OCI-LY1 (cell line): ENCODE measurements at regions not wholly inside any gene's neighbourhood (a gene's known extent, or its start where the extent isn't known, plus 50 kb on each side); places are given as distances from the start of the nearest gene placed in this dataset.

ENCODE experiments used
- EZH2 ChIP-seq: fragments of 200-600 bp; sonication (generic), shearing (Covaris generic); IDR thresholded peaks from 2 replicates; pipeline ENCODE4 v1.8.0; 2017; ENCODE audit warnings: borderline replicate concordance, mixed run types, mild to moderate bottlenecking, antibody characterized with exemption, low read length, moderate library complexity, mixed read lengths
- TF ChIP-seq, protein P1 (sequence below): fragments of 200-600 bp; sonication (generic), shearing (Covaris generic); IDR thresholded peaks from 2 replicates; pipeline ENCODE4 v1.5.1; 2017; ENCODE audit warnings: mild to moderate bottlenecking, antibody characterized with exemption, low read length, moderate library complexity, mixed read lengths

DNA sequence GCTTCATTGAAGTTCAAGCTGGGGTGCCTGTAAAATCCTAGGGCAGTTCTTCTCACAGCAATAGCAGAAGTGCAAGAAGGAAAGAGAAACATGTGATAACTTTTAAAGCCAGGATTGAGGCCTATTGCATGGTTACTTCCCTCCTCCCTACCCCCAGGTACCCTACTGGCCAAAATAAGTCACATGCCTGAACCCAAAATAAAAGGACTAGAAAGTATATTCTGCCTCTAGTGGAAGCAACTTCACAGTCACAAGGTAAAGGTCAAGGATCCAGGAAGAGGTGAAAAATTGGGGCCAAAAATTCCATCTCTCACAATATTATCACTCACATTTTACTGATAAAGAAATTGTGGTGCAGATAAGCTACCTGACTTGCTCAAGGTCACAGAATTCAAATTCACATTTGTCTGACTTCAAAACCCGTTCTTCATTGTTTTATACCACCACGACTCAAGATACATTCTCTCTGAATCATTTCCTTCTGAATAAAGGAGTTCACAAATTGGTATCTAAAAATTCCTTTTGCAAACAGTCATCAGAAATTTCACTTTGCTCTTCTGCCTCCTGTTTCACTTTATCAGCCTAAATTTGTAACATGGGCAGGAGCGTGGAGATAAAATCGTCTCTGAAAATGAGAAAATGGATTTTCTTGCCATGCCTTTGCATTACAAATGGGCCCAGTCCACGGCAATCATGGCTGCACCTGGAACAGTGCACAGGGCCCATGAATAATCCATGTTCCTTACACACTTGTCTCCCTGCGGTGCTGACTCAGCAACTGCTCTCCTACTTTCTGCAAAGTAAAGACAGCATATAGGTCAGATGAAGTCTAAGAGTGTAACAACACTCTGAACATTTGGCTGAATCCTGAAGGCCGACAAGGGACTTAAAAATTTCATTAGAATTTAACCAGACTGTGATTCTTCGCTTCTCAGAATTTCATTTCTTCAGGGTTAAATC, 485.3 kb upstream of the NFIA start:
- TF ChIP-seq, protein P1, sequence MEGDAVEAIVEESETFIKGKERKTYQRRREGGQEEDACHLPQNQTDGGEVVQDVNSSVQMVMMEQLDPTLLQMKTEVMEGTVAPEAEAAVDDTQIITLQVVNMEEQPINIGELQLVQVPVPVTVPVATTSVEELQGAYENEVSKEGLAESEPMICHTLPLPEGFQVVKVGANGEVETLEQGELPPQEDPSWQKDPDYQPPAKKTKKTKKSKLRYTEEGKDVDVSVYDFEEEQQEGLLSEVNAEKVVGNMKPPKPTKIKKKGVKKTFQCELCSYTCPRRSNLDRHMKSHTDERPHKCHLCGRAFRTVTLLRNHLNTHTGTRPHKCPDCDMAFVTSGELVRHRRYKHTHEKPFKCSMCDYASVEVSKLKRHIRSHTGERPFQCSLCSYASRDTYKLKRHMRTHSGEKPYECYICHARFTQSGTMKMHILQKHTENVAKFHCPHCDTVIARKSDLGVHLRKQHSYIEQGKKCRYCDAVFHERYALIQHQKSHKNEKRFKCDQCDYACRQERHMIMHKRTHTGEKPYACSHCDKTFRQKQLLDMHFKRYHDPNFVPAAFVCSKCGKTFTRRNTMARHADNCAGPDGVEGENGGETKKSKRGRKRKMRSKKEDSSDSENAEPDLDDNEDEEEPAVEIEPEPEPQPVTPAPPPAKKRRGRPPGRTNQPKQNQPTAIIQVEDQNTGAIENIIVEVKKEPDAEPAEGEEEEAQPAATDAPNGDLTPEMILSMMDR = no peak
- no peak for TF ChIP-seq EZH2
